ENCODE measurements at regions not wholly inside any gene's neighbourhood (a gene's known extent, or its start where the extent isn't known, plus 50 kb on each side); places are given as distances from the start of the nearest gene placed in this dataset.

GRCh38 chr15:69880571-69881301 lies 217.0 kb downstream of the TLE3 start:
- no peak for DNase-seq

GRCh38 chr15:69881302-69881670 lies 216.4 kb downstream of the TLE3 start:
- no peak for DNase-seq

GRCh38 chr15:69881766-69882165 lies 216.0 kb downstream of the TLE3 start:
- no peak for DNase-seq

- no peak for DNase-seq
Observed at GRCh38 chr15:69883306-69883705, 214.4 kb downstream of the TLE3 start.

- DNase-seq = peak; percentile 66
Observed at GRCh38 chr15:69885173-69885955, 212.4 kb downstream of the TLE3 start.

GRCh38 chr15:69887009-69887408 lies 210.7 kb downstream of the TLE3 start:
- no peak for DNase-seq

GRCh38 chr15:69887553-69887952 lies 210.2 kb downstream of the TLE3 start:
- no peak for DNase-seq

- DNase-seq = no peak
Observed at GRCh38 chr15:69888406-69888805, 209.3 kb downstream of the TLE3 start.

- DNase-seq = no peak
Observed at GRCh38 chr15:69891070-69891536, 206.6 kb downstream of the TLE3 start.

- DNase-seq = no peak
Observed at GRCh38 chr15:69891606-69892005, 206.1 kb downstream of the TLE3 start.

GRCh38 chr15:69892351-69892750 lies 205.4 kb downstream of the TLE3 start:
- no peak for DNase-seq

GRCh38 chr15:69893086-69893485 lies 204.6 kb downstream of the TLE3 start:
- no peak for DNase-seq

GRCh38 chr15:69893863-69894262 lies 203.9 kb downstream of the TLE3 start:
- DNase-seq = no peak

- no peak for DNase-seq
Observed at GRCh38 chr15:69895202-69895601, 202.5 kb downstream of the TLE3 start.

- no peak for DNase-seq
Observed at GRCh38 chr15:69896606-69897005, 201.1 kb downstream of the TLE3 start.

- DNase-seq = no peak
Observed at GRCh38 chr15:69897061-69897460, 200.7 kb downstream of the TLE3 start.

GRCh38 chr15:69897471-69898237 lies 200.1 kb downstream of the TLE3 start:
- no peak for DNase-seq

- no peak for DNase-seq
Observed at GRCh38 chr15:69898243-69898642, 199.5 kb downstream of the TLE3 start.

GRCh38 chr15:69902414-69903062 lies 195.2 kb downstream of the TLE3 start:
- DNase-seq = no peak

GRCh38 chr15:69903470-69904469 lies 193.9 kb downstream of the TLE3 start:
- DNase-seq = no peak
